ENCODE measurements at regions not wholly inside any gene's neighbourhood (a gene's known extent, or its start where the extent isn't known, plus 50 kb on each side); places are given as distances from the start of the nearest gene placed in this dataset.

- TF ChIP-seq CTCF (IDR thresholded peaks at IDR 0.05; ENCODE audit: poor library complexity, severe bottlenecking): no peak
- no peak for TF ChIP-seq POLR2AphosphoS5 (IDR thresholded peaks at IDR 0.05)
Measured at GRCh38 chr3:99466331-99466730, 172.1 kb upstream of the COL8A1 start.

Measured in neural cell (in vitro differentiated cells).